MG63 (cell line): ENCODE measurements at regions not wholly inside any gene's neighbourhood (a gene's known extent, or its start where the extent isn't known, plus 50 kb on each side); places are given as distances from the start of the nearest gene placed in this dataset.

Experiments
- DNase-seq: peaks from one replicate; pipeline ENCODE4 v3.0.0-alpha.2; 2020
- H3K27me3 ChIP-seq: fragments of 250-450 bp; sonication (Bioruptor Pico); 2 replicates; pipeline ENCODE4 v1.5.1; 2020; ENCODE audit warnings: mild to moderate bottlenecking, moderate library complexity
- H3K36me3 ChIP-seq: fragments of 250-450 bp; sonication (Bioruptor Pico); 2 replicates; pipeline ENCODE4 v1.5.1; 2020; ENCODE audit warnings: mild to moderate bottlenecking, moderate library complexity
- H3K4me3 ChIP-seq: fragments of 250-450 bp; sonication (Bioruptor Pico); 2 replicates; pipeline ENCODE4 v1.5.1; 2020; ENCODE audit warnings: mild to moderate bottlenecking, moderate library complexity
- H3K9me3 ChIP-seq: fragments of 250-450 bp; sonication (Bioruptor Pico); 2 replicates; pipeline ENCODE4 v1.5.1; 2020; ENCODE audit warnings: mild to moderate bottlenecking, moderate library complexity

- H3K9me3 ChIP-seq, result no peaks in the 10 kb centered on the region
These were observed 210.6 kb downstream of the SLC6A15 start for GRCh38 chr12:84702001-84702400.

GRCh38 chr12:84701041-84701440, 211.6 kb downstream of the SLC6A15 start:
- H3K9me3 ChIP-seq, result no peaks in the 10 kb centered on the region
- H3K4me3 ChIP-seq, result no peak overlapping the region
- DNase-seq, result no peak
- H3K27me3 ChIP-seq, result no peaks in the 10 kb centered on the region
- no peaks in the 10 kb centered on the region for H3K36me3 ChIP-seq

More at GRCh38 chr12:84702001-84702400, 210.6 kb downstream of the SLC6A15 start:
- DNase-seq, result no peak
- Histone ChIP-seq H3K4me3 (no peak overlapping the region), H3K36me3 (no peaks in the 10 kb centered on the region), H3K27me3 (no peaks in the 10 kb centered on the region)

- Histone ChIP-seq H3K4me3 (no peak overlapping the region), H3K9me3 (no peaks in the 10 kb centered on the region), H3K36me3 (no peaks in the 10 kb centered on the region), H3K27me3 (no peaks in the 10 kb centered on the region)
- DNase-seq, result no peak
These were observed 213.8 kb downstream of the SLC6A15 start for GRCh38 chr12:84698576-84699333.

GRCh38 chr12:84696908-84697540, 215.6 kb downstream of the SLC6A15 start:
- H3K27me3 ChIP-seq, result no peaks in the 10 kb centered on the region
- H3K4me3 ChIP-seq, result no peak overlapping the region
- H3K36me3 ChIP-seq, result no peaks in the 10 kb centered on the region
- no peaks in the 10 kb centered on the region for H3K9me3 ChIP-seq
- no peak for DNase-seq

DNA sequence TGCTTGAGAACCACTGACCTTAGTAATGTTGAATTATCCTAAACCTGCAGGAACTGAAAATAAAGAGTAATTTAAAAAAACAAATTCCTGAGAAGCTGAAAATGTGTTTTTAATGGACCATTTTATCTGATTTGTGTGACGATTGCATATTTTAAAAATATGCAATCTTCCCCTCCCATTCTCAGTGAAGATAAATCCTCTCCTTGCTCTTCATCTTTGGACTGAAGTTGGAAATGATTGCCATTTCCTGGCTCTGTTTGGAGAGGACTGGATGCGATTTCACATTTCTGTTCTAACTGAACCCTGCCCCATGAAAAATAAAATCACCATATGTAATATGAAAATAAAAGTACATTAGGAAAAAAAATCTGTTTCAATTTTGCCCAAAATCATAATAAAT, 216.3 kb downstream of the SLC6A15 start:
- no peaks in the 10 kb centered on the region for H3K36me3 ChIP-seq
- no peaks in the 10 kb centered on the region for H3K9me3 ChIP-seq
- H3K4me3 ChIP-seq, result no peak overlapping the region
- no peak for DNase-seq
- H3K27me3 ChIP-seq, result no peaks in the 10 kb centered on the region

DNA sequence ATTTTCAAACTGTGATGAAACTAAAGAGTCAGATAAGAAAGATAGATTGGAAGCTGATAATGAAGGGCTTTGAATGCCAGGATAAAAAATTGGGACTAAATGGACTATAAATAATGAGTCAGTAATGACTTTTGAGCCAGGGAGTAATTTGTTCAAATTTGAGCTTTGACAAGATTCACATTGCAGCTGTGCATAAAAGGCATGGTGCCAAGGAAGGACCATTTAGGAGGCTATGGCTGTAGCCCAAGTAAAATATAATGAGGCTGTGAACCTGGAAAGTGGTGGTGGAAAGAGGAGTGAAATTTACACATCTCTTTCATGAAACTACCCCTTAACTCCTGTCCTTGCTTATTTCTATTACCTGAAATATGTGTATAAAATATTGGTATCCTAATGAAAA, 218.5 kb downstream of the SLC6A15 start:
- no peaks in the 10 kb centered on the region for H3K27me3 ChIP-seq
- H3K4me3 ChIP-seq, result no peak overlapping the region
- no peaks in the 10 kb centered on the region for H3K36me3 ChIP-seq
- H3K9me3 ChIP-seq, result no peaks in the 10 kb centered on the region
- DNase-seq, result no peak

DNA sequence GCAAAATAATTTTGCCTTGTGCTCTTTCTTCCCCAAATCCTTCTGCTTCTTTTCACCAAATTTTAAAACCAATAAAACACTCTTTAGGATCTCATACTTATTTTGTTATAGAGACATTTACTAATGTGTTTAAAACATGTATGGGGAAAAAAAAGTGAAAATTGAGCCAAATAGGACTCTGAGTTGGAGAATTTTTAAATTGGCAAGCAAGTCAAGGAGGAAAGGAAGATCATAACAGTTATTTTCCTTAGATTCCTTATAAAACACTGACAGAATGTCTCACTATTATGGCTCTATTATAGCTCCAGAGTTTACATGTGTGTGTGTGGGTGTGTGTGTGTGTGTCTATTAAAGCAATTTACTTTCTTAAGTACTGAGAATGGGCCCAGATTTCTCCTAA, 220.5 kb downstream of the SLC6A15 start:
- Histone ChIP-seq H3K4me3 (no peak overlapping the region), H3K9me3 (no peaks in the 10 kb centered on the region), H3K36me3 (no peaks in the 10 kb centered on the region), H3K27me3 (no peaks in the 10 kb centered on the region)
- DNase-seq, result no peak

GRCh38 chr12:84691266-84691665, 221.3 kb downstream of the SLC6A15 start:
- Histone ChIP-seq H3K27me3 (no peaks in the 10 kb centered on the region), H3K36me3 (no peaks in the 10 kb centered on the region), H3K9me3 (no peaks in the 10 kb centered on the region)

GRCh38 chr12:84689638-84690037, 223.0 kb downstream of the SLC6A15 start:
- no peak for DNase-seq
- Histone ChIP-seq H3K36me3 (no peaks in the 10 kb centered on the region), H3K9me3 (no peaks in the 10 kb centered on the region), H3K27me3 (no peaks in the 10 kb centered on the region), H3K4me3 (no peak overlapping the region)

More at GRCh38 chr12:84691266-84691665, 221.3 kb downstream of the SLC6A15 start:
- no peak overlapping the region for H3K4me3 ChIP-seq
- DNase-seq, result no peak

DNA sequence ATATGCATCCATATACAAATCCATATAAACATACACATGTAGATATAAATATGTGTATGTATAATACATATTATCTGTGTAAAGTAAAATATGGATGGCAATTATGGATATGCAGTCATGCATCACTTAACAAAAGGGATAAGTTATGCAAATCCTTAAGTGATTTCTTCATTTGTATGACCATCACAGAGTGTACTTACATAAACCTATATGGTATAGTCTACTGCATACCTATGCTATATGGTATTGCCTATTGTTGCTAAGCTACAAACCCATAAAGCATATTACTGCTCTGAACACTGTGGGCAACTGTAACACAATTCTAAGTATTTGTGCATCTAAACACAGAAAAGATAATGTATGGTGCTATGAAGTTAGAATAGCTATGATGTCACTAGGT, 227.2 kb downstream of the SLC6A15 start:
- Histone ChIP-seq H3K9me3 (no peaks in the 10 kb centered on the region), H3K27me3 (no peaks in the 10 kb centered on the region), H3K36me3 (no peaks in the 10 kb centered on the region), H3K4me3 (no peak overlapping the region)
- DNase-seq, result no peak

- Histone ChIP-seq H3K27me3 (no peaks in the 10 kb centered on the region), H3K9me3 (no peaks in the 10 kb centered on the region), H3K4me3 (no peak overlapping the region), H3K36me3 (no peaks in the 10 kb centered on the region)
- DNase-seq, result no peak
These were observed 235.8 kb downstream of the SLC6A15 start for GRCh38 chr12:84676787-84677186.

DNA sequence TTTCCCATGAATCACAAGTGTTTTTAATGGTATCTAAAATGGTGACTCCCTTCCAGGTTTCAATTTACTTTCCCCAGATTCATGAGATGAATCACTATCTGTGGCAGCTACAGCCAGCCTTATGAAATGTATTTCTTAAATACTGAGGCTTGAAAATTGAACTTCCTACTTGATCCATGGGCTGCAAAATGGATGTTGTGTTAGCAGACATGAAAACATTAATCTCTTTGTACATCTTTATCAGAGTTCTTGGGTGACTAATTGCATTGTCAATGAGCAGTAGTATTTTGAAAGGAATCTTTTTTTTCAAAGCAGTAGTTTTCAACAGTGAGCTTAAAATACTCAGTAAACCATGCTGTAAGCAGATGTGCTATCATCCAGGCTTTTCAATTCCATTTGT, 250.8 kb downstream of the SLC6A15 start:
- H3K27me3 ChIP-seq, result no peaks in the 10 kb centered on the region
- no peak overlapping the region for H3K4me3 ChIP-seq
- no peaks in the 10 kb centered on the region for H3K9me3 ChIP-seq
- no peak for DNase-seq
- H3K36me3 ChIP-seq, result no peaks in the 10 kb centered on the region

DNA sequence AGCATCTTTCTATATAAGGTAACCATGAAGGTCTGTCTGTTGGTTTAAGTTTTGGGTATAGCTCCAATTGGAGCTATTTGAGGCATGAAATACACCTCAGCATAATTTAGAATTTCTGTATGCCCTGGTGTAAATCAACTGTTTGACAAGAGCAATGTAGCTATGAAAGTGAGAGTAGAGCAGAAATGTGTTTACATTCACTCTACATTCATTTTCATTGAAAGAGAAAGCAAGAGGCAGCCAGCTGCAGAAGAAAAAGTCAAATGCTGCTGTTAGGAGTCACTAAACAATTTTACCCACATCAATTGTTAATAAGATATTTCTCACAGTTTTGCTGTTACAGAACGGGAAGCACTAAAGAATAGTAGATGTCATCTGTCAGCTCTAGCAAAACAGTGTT, 252.5 kb downstream of the SLC6A15 start:
- no peaks in the 10 kb centered on the region for H3K9me3 ChIP-seq
- DNase-seq, result no peak
- no peak overlapping the region for H3K4me3 ChIP-seq
- no peaks in the 10 kb centered on the region for H3K27me3 ChIP-seq
- H3K36me3 ChIP-seq, result no peaks in the 10 kb centered on the region

DNA sequence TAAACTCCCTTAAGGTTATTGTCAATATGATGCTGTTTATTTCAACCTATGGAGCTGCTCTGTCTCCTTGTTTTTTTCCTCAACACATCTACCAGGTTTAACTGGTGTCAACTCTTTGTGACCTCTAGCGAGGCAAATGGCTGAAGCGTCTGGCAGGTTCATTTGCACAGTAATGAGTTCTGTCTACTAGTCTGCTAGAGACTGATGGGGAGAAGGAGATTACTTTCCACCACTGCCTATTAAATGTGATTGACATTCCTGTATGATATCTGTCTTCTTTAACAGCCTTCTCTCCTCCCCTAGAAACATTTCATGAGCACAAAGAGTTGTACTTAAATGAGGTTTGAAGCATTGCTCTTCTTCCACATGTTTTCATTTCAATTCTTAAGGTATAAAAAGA, 253.7 kb downstream of the SLC6A15 start:
- Histone ChIP-seq H3K36me3 (no peaks in the 10 kb centered on the region), H3K27me3 (no peaks in the 10 kb centered on the region), H3K9me3 (no peaks in the 10 kb centered on the region), H3K4me3 (no peak overlapping the region)
- no peak for DNase-seq

DNA sequence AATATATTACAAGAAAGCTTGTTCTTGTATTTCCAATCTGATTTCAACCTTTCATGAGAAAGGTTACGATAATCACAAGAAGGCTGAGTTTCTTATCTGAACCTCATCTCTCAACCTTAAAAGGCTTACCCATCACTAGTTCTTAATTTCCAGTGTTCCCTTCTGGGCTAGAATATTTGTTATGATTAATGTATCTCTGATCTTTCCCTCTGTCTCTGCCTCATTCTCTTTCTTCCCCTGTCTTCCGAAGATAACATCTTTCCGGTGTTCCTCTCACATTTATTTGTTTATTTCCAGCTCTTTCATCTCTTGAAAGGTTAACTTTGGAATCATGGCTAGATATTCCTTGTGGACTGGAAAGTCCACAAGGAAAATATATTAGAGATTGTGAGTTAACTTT, 255.9 kb downstream of the SLC6A15 start:
- Histone ChIP-seq H3K4me3 (no peak overlapping the region), H3K36me3 (no peaks in the 10 kb centered on the region), H3K9me3 (no peaks in the 10 kb centered on the region), H3K27me3 (no peaks in the 10 kb centered on the region)
- DNase-seq, result no peak

- no peak for DNase-seq
- no peaks in the 10 kb centered on the region for H3K27me3 ChIP-seq
- no peaks in the 10 kb centered on the region for H3K9me3 ChIP-seq
- H3K4me3 ChIP-seq, result no peak overlapping the region
- no peaks in the 10 kb centered on the region for H3K36me3 ChIP-seq
These were observed 259.1 kb downstream of the SLC6A15 start for GRCh38 chr12:84653482-84653881.

GRCh38 chr12:84648425-84648824, 264.2 kb downstream of the SLC6A15 start:
- Histone ChIP-seq H3K9me3 (no peaks in the 10 kb centered on the region), H3K4me3 (no peak overlapping the region), H3K27me3 (no peaks in the 10 kb centered on the region), H3K36me3 (no peaks in the 10 kb centered on the region)
- DNase-seq, result no peak

DNA sequence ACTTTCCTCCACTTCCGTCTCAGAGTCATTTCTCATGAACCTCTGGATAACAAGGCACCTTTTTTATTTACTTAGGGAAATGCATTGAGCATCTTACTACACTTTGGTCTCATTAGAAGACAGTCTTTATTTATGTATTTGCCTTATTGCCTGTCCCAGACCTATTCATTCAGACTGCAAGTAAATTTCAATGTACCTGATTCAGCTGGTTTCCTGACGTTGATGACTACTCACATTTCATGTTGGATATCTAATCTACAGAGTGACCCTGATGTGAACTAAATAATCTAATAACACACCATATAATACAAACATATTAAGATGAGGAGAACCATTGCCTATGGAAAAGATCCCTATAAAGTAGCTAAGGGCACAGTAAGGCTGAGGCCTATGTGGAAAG, 267.7 kb downstream of the SLC6A15 start:
- H3K27me3 ChIP-seq, result no peaks in the 10 kb centered on the region
- no peak for DNase-seq
- no peak overlapping the region for H3K4me3 ChIP-seq
- no peaks in the 10 kb centered on the region for H3K36me3 ChIP-seq
- no peaks in the 10 kb centered on the region for H3K9me3 ChIP-seq
